K562 (cell line): ENCODE measurements at regions not wholly inside any gene's neighbourhood (a gene's known extent, or its start where the extent isn't known, plus 50 kb on each side); places are given as distances from the start of the nearest gene placed in this dataset.

ENCODE experiments used
- ATAC-seq: fragments of 200-7000 bp; cut with Tn5 transposase; 3 replicates; pipeline ENCODE4 v1.9.1; 2020; ENCODE audit warnings: moderate library complexity
- BruUV-seq: library from RNA; stranded (reverse); fragments of 400-500 nt; replicated peaks from 2 replicates; lab custom pipeline; 2021; lab: Mats Ljungman, UMichigan
- CTCF ChIA-PET: fragments of 300-600 bp; formaldehyde crosslinking; extraction: SDS; loops from one replicate; lab custom pipeline; 2021; ENCODE audit warnings: low intra/inter-chr PET ratio; lab: Yijun Ruan, JAX
- POLR2A ChIA-PET: fragments of 300-600, 350-650 bp; sonication (Branson Sonifier 250); formaldehyde crosslinking; extraction: SDS; loops from one replicate; lab custom pipeline; 2021; ENCODE audit warnings: antibody characterized with exemption, inconsistent platforms; lab: Yijun Ruan, JAX
- DNase-seq, 4 experiments: peaks; one replicate each; pipeline versions ENCODE4 v3.0.0 to v3.0.0-alpha.2; 2011 to 2018; ENCODE audit warnings: low spot score in 3 of 4, mixed read lengths in 3 of 4; ENCODE audit errors: extremely low read depth in 1 of 4
- FAIRE-seq: peaks from 2 replicates; lab custom pipeline; 2011; peaks lifted over from hg19 to GRCh38; lab: Jason Lieb, UNC
- H2AFZ ChIP-seq: 2 replicates; pipeline ENCODE4 v1.6.0; 2011; ENCODE audit warnings: low read depth, low read length, control low read depth, inconsistent platforms
- H3K27ac ChIP-seq: fragments of 200-600 bp; 3 replicates; pipeline ENCODE4 v1.8.0; 2011; ENCODE audit warnings: low read depth, mild to moderate bottlenecking, control low read depth, inconsistent platforms, low read length, moderate library complexity, mixed read lengths; ENCODE audit errors: extremely low read depth
- H3K27me3 ChIP-seq, 2 experiments: fragments of 300-600 bp in 1 of 2; 2 replicates in 1 of 2; 3 replicates in 1 of 2; pipeline versions ENCODE4 v1.6.0 to v1.8.0; 2011; ENCODE audit warnings: inconsistent platforms in 2 of 2, low read length in 2 of 2, mild to moderate bottlenecking in 1 of 2, mixed read lengths in 1 of 2, moderate library complexity in 1 of 2; ENCODE audit not compliant: control insufficient read depth in 2 of 2, insufficient read depth in 2 of 2
- H3K36me3 ChIP-seq: fragments of 300-600 bp; 3 replicates; pipeline ENCODE4 v1.8.0; 2011; ENCODE audit warnings: mild to moderate bottlenecking, low read length, inconsistent platforms; ENCODE audit not compliant: control insufficient read depth, insufficient read depth
- H3K4me1 ChIP-seq, 2 experiments: fragments of 200-600 bp in 1 of 2; replicated peaks in 1 of 2; 2 replicates in 1 of 2; 3 replicates in 1 of 2; pipeline versions ENCODE4 v1.5.1 to v1.8.0; 2011; ENCODE audit warnings: inconsistent platforms in 2 of 2, low read length in 2 of 2, mild to moderate bottlenecking in 1 of 2, mixed read lengths in 1 of 2, moderate library complexity in 1 of 2; ENCODE audit not compliant: control insufficient read depth in 2 of 2, insufficient read depth in 2 of 2
- H3K4me2 ChIP-seq: 2 replicates; pipeline ENCODE4 v1.6.1; 2011; ENCODE audit warnings: low read length, control low read depth, inconsistent platforms, mixed read lengths; ENCODE audit not compliant: insufficient read depth
- H3K4me3 ChIP-seq: fragments of 200-600 bp; sonication (generic), shearing (Covaris generic); 2 replicates; pipeline ENCODE4 v1.5.1; 2016; ENCODE audit warnings: control low read depth, inconsistent platforms
- H3K79me2 ChIP-seq: fragments of 200-600 bp; 3 replicates; pipeline ENCODE4 v1.8.0; 2011; ENCODE audit warnings: low read length, inconsistent platforms; ENCODE audit not compliant: control insufficient read depth, insufficient read depth
- H3K9ac ChIP-seq, 2 experiments: 2 replicates each; pipeline versions ENCODE4 v1.6.0 to v1.6.1; 2011; ENCODE audit warnings: low read depth in 2 of 2, low read length in 2 of 2, control low read depth in 1 of 2, inconsistent platforms in 1 of 2, mild to moderate bottlenecking in 1 of 2, mixed read lengths in 1 of 2; ENCODE audit not compliant: insufficient read depth in 1 of 2
- H3K9me1 ChIP-seq: one replicate; pipeline ENCODE4 v1.6.0; 2011; ENCODE audit warnings: inconsistent platforms, mild to moderate bottlenecking, low read length, moderate library complexity; ENCODE audit not compliant: control insufficient read depth, insufficient read depth
- H3K9me3 ChIP-seq: replicated peaks from 2 replicates; pipeline ENCODE4 v1.5.1; 2011; ENCODE audit warnings: low read depth, low read length, inconsistent platforms; ENCODE audit not compliant: control insufficient read depth, insufficient read depth
- H4K20me1 ChIP-seq: replicated peaks from 2 replicates; pipeline ENCODE4 v1.6.1; 2011; ENCODE audit warnings: low read length, inconsistent platforms, mixed read lengths; ENCODE audit not compliant: control insufficient read depth, insufficient read depth
- AFF4 ChIP-seq: sonication (generic); formaldehyde crosslinking; IDR thresholded peaks from 2 replicates; pipeline ENCODE4 v1.8.0; 2023; ENCODE audit warnings: mild to moderate bottlenecking, missing genetic modification reagents
- ATF1 ChIP-seq, 2 experiments: fragments of 450-650 bp in 1 of 2; IDR thresholded peaks; 2 replicates each; pipeline ENCODE4 v1.6.1; 2016; ENCODE audit warnings: missing compliant biosample characterization in 1 of 2, missing genetic modification characterization in 1 of 2
- ATF3 ChIP-seq, 2 experiments: fragments of 450-650 bp in 1 of 2; sonication (generic) in 1 of 2; formaldehyde crosslinking in 1 of 2; IDR thresholded peaks in 1 of 2; conservative IDR thresholded peaks in 1 of 2; 2 replicates each; pipeline versions ENCODE4 v1.6.1 to v1.8.1; 2016 to 2023; ENCODE audit warnings: mild to moderate bottlenecking in 2 of 2, moderate library complexity in 2 of 2, inconsistent platforms in 1 of 2, missing genetic modification reagents in 1 of 2
- CSDE1 ChIP-seq, 2 experiments: fragments of 450-650 bp; IDR thresholded peaks; 2 replicates each; pipeline ENCODE4 v1.6.1; 2016; ENCODE audit warnings: mild to moderate bottlenecking in 1 of 2
- ETV1 ChIP-seq: fragments of 450-650 bp; conservative IDR thresholded peaks from 2 replicates; pipeline ENCODE4 v1.6.1; 2016; ENCODE audit warnings: missing genetic modification characterization, control low read depth, low read depth, missing compliant biosample characterization
- FOS ChIP-seq: IDR thresholded peaks from 3 replicates; pipeline ENCODE4 v1.6.1; 2011; ENCODE audit not compliant: insufficient read length; ENCODE audit errors: extremely low read depth
- FOXJ3 ChIP-seq: sonication (generic); formaldehyde crosslinking; IDR thresholded peaks from 2 replicates; pipeline ENCODE4 v1.4.0; 2020; ENCODE audit warnings: mild to moderate bottlenecking, missing genetic modification reagents
- GATAD2A ChIP-seq: fragments of 450-650 bp; IDR thresholded peaks from 2 replicates; pipeline ENCODE4 v1.6.1; 2017
- NFRKB ChIP-seq: fragments of 450-650 bp; IDR thresholded peaks from 2 replicates; pipeline ENCODE4 v1.6.1; 2016; ENCODE audit warnings: low read depth
- NR2C2 ChIP-seq, 2 experiments: fragments of 200-800 bp in 1 of 2; sonication (Bioruptor generic) in 1 of 2; sonication (generic) in 1 of 2; formaldehyde crosslinking in 1 of 2; IDR thresholded peaks; 2 replicates each; pipeline versions ENCODE4 v1.6.1 to v1.8.0; 2016 to 2022; ENCODE audit warnings: mild to moderate bottlenecking in 1 of 2, missing compliant biosample characterization in 1 of 2, missing genetic modification characterization in 1 of 2, missing genetic modification reagents in 1 of 2
- SMC3 ChIP-seq: conservative IDR thresholded peaks from 2 replicates; pipeline ENCODE4 v1.6.1; 2011; ENCODE audit warnings: low read depth, low read length, improper control_type of control experiment; ENCODE audit not compliant: insufficient read depth
- TCF15 ChIP-seq: fragments of 250-450 bp; sonication (Bioruptor Pico); IDR thresholded peaks from 2 replicates; pipeline ENCODE4 v1.8.0; 2022; ENCODE audit warnings: moderate library complexity, mild to moderate bottlenecking, inconsistent platforms
- TFAM ChIP-seq: fragments of 250-450 bp; sonication (Bioruptor Pico); conservative IDR thresholded peaks from 2 replicates; pipeline ENCODE4 v1.5.0; 2021; ENCODE audit warnings: mild to moderate bottlenecking, moderate library complexity
- ZFX ChIP-seq: sonication (generic); formaldehyde crosslinking; IDR thresholded peaks from 2 replicates; pipeline ENCODE4 v1.8.0; 2022; ENCODE audit warnings: mild to moderate bottlenecking, missing genetic modification reagents, moderate library complexity
- ZNF121 ChIP-seq: sonication (generic); formaldehyde crosslinking; conservative IDR thresholded peaks from 2 replicates; pipeline ENCODE4 v1.8.0; 2022; ENCODE audit warnings: missing genetic modification reagents
- ZSCAN32 ChIP-seq: fragments of 450-650 bp; formaldehyde crosslinking; IDR thresholded peaks from 2 replicates; pipeline ENCODE4 v1.4.0; 2020; ENCODE audit warnings: mild to moderate bottlenecking, moderate library complexity
- WGBS: fragments of 100-300 bp; shearing (Covaris generic); methylation state at CpG from one replicate; pipeline ENCODE4 v1.1.6; 2016; ENCODE audit warnings: low coverage, mixed read lengths; ENCODE audit not compliant: insufficient coverage; ENCODE audit errors: missing lambda C conversion rate; 5-methylcytosine and 5-hydroxymethylcytosine counted together
- in situ Hi-C: fragments of 300-500 bp; cut with MboI; formaldehyde crosslinking; loops from 4 replicates; pipeline ENCODE4 v1.15.0; 2018; ENCODE audit warnings: inconsistent platforms, mixed read lengths
- intact Hi-C: fragments of 100-400 bp; cut with micrococcal nuclease; formaldehyde crosslinking; loops from 2 replicates; pipeline ENCODE4 v1.14.2; 2022

GRCh38 chr12:116444590-116444943, 114.6 kb upstream of the MAP1LC3B2 start:
- 55% methylated on average over 6 of the region's 7 CpGs for WGBS
- Histone ChIP-seq H3K9ac (no peak overlapping the region; a peak in 1 of 4 replicates), H2AFZ (peak overlapping the region; percentile 62), H3K27me3 (no peaks in the 10 kb centered on the region), H3K27ac (no peak overlapping the region), H3K9me3 (no peaks in the 10 kb centered on the region), H3K79me2 (no peaks in the 10 kb centered on the region), H3K4me1 (peaks cover 7% of the 10 kb centered on the region in 2 experiments), H3K9me1 (no peaks in the 10 kb centered on the region), H3K4me2 (no peak overlapping the region), H3K4me3 (no peak overlapping the region), H4K20me1 (no peaks in the 10 kb centered on the region), H3K36me3 (no peaks in the 10 kb centered on the region)
- DNase-seq (no peak), FAIRE-seq (no peak), ATAC-seq (no peak)
- intact Hi-C loops = no loop called here
- BruUV-seq = TSS peak; percentile 93
- CTCF ChIA-PET = no interaction called here
- in situ Hi-C loops = no loop called here
- POLR2A ChIA-PET = interaction anchor here (0.9 to 1.0 kb wide), 3 partner anchors 9 to 20 kb away, joined by 4 to 5 read pairs (median 4); no protein-coding TSS in a partner anchor
- TF ChIP-seq SMC3 = no peak
- no peak for TF ChIP-seq FOXJ3 (CRISPR knock-in tag)
- TF ChIP-seq NFRKB = no peak
- no peak for TF ChIP-seq ZSCAN32 (CRISPR knock-in tag)
- TF ChIP-seq AFF4 (CRISPR knock-in tag) = no peak
- no peak for TF ChIP-seq ATF1 (CRISPR knock-in tag; IDR thresholded peaks at IDR 0.05)
- 0 out of 2 replicates have a peak, but pooled peaks have one; percentile 4 for TF ChIP-seq ATF1 (tag; IDR thresholded peaks at IDR 0.05)
- no peak for TF ChIP-seq CSDE1 (IDR thresholded peaks at IDR 0.05)
- TF ChIP-seq NR2C2 (CRISPR knock-in tag; IDR thresholded peaks at IDR 0.05) = no peak
- TF ChIP-seq NR2C2 (tag; IDR thresholded peaks at IDR 0.05) = 0 out of 2 replicates have a peak, but pooled peaks have one; percentile 16
- TF ChIP-seq TFAM (CRISPR knock-in tag) = no peak
- no peak for TF ChIP-seq FOS
- TF ChIP-seq ZNF121 (CRISPR knock-in tag) = no peak
- no peak for TF ChIP-seq ETV1 (tag)
- TF ChIP-seq ATF3 (IDR thresholded peaks at IDR 0.05) = no peak
- no peak for TF ChIP-seq ATF3 (CRISPR knock-in tag; conservative IDR thresholded peaks at IDR 0.05)
- TF ChIP-seq GATAD2A = no peak
- no peak for TF ChIP-seq TCF15
- TF ChIP-seq ZFX = peak; percentile 39; the same call in 1 of the 2 replicates
